Colonic mucosa (tissue), 4 donors: ENCODE measurements at regions not wholly inside any gene's neighbourhood (a gene's known extent, or its start where the extent isn't known, plus 50 kb on each side); places are given as distances from the start of the nearest gene placed in this dataset.

Experiments
- DNase-seq: peaks from one replicate; pipeline ENCODE4 v3.0.0-alpha.2; 2020
- H3K27ac ChIP-seq: fragments of 200-600 bp; one replicate; pipeline ENCODE4 v1.8.0; 2021
- H3K27me3 ChIP-seq: fragments of 200-600 bp; one replicate; pipeline ENCODE4 v1.8.0; 2021
- H3K36me3 ChIP-seq: fragments of 200-600 bp; one replicate; pipeline ENCODE4 v1.8.0; 2021
- H3K4me1 ChIP-seq: fragments of 200-600 bp; one replicate; pipeline ENCODE4 v1.8.0; 2021; ENCODE audit warnings: mild to moderate bottlenecking
- H3K4me3 ChIP-seq: fragments of 200-600 bp; one replicate; pipeline ENCODE4 v1.8.0; 2021
- H3K9ac ChIP-seq, 2 donors: one replicate each; pipeline ENCODE4 v1.7.0; 2013; ENCODE audit warnings: control low read depth in 2 of 2, low read depth in 2 of 2, low read length in 2 of 2
- H3K9me3 ChIP-seq: fragments of 200-600 bp; one replicate; pipeline ENCODE4 v1.8.0; 2021
- intact Hi-C: fragments of 100-400 bp; cut with DNase I; formaldehyde crosslinking; loops from one replicate; pipeline ENCODE4 v1.14.1; 2022
- TF ChIP-seq, protein P1 (sequence below): fragments of 200-600 bp; IDR thresholded peaks from one replicate; pipeline ENCODE4 v1.8.0; 2022; ENCODE audit warnings: antibody characterized with exemption, mild to moderate bottlenecking
- donor health status: healthy.
- donor health status: DM: no; HTN: no; CAD: no.
- donor health status: DM: no; HTN: no; CAD: no.

DNA sequence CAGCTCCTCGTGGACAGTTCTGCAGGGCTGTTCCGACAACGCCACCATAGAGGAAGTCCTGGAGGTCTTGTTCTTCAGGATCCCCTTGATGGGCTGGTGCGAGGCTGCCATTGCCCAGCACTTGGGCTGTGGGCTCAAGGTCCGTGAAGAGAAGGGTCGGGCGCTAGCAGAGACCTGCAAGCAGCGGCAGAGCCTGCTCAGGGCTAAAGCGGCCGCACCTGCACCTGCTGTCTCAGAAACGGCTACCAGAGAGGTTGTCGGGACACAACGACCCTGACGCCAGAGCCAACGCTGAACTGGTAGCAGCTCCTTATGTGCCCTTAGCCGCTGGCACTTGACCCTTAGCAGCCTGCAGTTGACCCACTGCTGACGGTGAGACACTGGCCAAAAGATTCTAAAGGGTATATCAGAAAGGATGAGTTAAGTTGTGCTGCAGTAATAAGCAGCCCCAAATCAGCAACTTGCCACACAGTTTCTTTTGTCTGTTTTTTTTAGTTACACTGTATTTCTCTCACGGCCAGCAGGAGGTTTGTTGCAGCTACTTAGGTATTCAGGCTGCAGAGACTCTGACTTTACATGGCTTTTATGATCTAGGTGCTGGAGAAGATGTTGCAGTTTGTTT, 55.5 kb upstream of the ST6GAL2 start:
- H3K36me3 ChIP-seq, result no peaks in the 10 kb centered on the region
- H3K4me1 ChIP-seq, result no peaks in the 10 kb centered on the region
- TF ChIP-seq, protein P1, sequence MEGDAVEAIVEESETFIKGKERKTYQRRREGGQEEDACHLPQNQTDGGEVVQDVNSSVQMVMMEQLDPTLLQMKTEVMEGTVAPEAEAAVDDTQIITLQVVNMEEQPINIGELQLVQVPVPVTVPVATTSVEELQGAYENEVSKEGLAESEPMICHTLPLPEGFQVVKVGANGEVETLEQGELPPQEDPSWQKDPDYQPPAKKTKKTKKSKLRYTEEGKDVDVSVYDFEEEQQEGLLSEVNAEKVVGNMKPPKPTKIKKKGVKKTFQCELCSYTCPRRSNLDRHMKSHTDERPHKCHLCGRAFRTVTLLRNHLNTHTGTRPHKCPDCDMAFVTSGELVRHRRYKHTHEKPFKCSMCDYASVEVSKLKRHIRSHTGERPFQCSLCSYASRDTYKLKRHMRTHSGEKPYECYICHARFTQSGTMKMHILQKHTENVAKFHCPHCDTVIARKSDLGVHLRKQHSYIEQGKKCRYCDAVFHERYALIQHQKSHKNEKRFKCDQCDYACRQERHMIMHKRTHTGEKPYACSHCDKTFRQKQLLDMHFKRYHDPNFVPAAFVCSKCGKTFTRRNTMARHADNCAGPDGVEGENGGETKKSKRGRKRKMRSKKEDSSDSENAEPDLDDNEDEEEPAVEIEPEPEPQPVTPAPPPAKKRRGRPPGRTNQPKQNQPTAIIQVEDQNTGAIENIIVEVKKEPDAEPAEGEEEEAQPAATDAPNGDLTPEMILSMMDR, result no peak
- DNase-seq, result no peak
- no peak overlapping the region for H3K27ac ChIP-seq
- intact Hi-C loops, result no loop called here
- H3K9me3 ChIP-seq, result no peaks in the 10 kb centered on the region
- H3K27me3 ChIP-seq, result no peaks in the 10 kb centered on the region
- no peak overlapping the region for H3K4me3 ChIP-seq
- no peak overlapping the region for H3K9ac ChIP-seq

DNA sequence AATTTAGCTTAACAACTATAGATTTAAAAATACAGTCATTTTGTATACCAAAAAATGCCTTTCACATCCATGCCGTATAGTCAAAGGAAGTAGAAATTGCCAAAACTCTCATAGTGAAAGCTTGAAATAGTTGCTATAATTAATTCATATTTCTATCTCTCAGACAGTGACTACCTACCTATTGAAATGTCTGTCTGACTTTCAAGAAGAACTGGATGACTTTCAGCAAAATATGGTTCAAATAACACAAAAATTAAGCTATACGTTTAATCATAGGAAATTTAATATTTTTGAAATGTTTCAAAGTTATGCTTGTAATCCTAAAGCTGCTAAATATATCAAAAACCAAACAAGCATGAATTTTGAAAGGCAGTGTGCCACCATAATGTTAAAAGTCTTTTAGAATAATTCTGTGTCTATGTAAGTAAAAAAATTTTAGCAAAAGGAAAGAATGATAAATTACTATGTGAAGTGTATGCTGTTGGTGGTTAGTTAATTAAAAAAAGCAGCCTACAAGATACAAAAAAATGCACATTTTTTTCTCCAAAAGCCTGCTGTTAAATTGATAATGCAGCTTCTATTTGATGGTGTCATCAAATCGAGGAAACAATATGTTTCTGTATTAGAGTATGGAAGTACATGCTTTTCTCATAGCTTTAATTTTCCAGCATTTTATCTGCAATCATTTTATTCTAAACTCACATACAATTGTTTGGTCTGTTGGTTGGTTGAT, 57.7 kb upstream of the ST6GAL2 start:
- H3K27me3 ChIP-seq, result no peaks in the 10 kb centered on the region
- intact Hi-C loops, result no loop called here
- DNase-seq, result no peak
- H3K9me3 ChIP-seq, result no peaks in the 10 kb centered on the region
- no peak overlapping the region for H3K4me3 ChIP-seq
- TF ChIP-seq, protein P1, result no peak
- no peaks in the 10 kb centered on the region for H3K36me3 ChIP-seq
- H3K27ac ChIP-seq, result no peak overlapping the region
- no peak overlapping the region for H3K9ac ChIP-seq
- no peaks in the 10 kb centered on the region for H3K4me1 ChIP-seq

DNA sequence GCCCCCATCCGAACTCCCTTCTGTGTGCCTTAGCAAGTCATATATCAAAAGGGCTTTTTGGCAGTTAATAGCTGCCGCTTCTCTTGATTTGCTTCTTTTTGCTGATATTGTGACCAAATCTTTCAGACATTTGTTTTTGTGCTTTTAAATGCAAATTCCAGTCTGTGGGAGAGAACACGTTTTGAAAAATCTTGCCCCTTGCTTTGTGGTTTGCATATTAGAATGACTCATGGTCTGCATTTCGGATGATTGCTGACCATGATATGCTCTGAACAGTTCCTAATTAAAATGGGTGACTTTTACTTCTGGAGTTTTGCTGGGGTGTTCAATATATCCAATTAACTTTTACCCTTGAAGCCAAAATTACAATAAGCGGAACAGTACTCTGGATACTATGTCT, 58.2 kb upstream of the ST6GAL2 start:
- DNase-seq, result no peak
- no peaks in the 10 kb centered on the region for H3K27me3 ChIP-seq
- no peak overlapping the region for H3K4me3 ChIP-seq
- intact Hi-C loops, result no loop called here
- TF ChIP-seq, protein P1, result no peak
- no peak overlapping the region for H3K9ac ChIP-seq
- no peaks in the 10 kb centered on the region for H3K36me3 ChIP-seq
- H3K9me3 ChIP-seq, result no peaks in the 10 kb centered on the region
- H3K4me1 ChIP-seq, result no peaks in the 10 kb centered on the region
- no peak overlapping the region for H3K27ac ChIP-seq

DNA sequence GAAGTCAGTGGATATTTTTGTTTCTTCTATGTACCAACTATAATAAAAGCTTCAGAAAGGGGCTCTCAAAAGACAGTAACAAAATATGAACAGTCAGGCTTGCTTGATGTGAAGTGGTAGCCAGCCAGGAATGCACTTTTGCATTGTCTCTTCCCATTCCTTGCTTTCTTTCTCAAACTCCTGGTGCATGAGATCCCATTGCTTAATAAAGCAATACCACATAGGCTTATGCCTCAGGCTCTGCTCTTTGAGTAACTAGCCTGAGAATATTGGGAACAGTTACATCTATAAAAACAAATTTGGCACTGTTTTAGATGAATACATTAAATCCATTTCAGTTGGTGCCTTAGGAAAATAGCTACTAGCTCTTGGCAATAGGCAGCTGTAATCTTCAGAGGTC, 62.6 kb upstream of the ST6GAL2 start:
- H3K4me3 ChIP-seq, result no peak overlapping the region
- H3K9me3 ChIP-seq, result no peaks in the 10 kb centered on the region
- no peak overlapping the region for H3K9ac ChIP-seq
- intact Hi-C loops, result no loop called here
- DNase-seq, result no peak
- H3K27me3 ChIP-seq, result no peaks in the 10 kb centered on the region
- H3K36me3 ChIP-seq, result no peaks in the 10 kb centered on the region
- H3K27ac ChIP-seq, result no peak overlapping the region
- TF ChIP-seq, protein P1, result no peak
- H3K4me1 ChIP-seq, result no peaks in the 10 kb centered on the region

DNA sequence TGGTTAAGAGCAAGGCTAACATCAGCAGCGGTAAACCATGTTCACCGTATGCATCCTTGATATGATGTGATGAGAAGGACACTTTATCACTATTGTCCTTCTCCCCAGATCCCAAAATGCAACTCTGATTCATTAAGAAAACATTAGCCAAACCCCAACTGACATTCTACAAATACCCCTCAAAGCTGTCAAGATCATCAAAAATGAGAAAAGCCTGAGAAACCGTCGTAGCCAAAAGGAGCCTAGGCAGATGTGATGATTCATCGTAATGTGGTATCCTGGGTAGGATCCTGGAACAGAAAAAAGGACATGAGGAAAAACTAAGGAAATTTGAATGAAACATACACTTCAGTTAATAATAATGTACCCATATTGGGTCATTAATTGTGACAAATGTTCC, 67.3 kb upstream of the ST6GAL2 start:
- H3K27ac ChIP-seq, result no peak overlapping the region
- no peak overlapping the region for H3K9ac ChIP-seq
- intact Hi-C loops, result no loop called here
- H3K27me3 ChIP-seq, result no peaks in the 10 kb centered on the region
- DNase-seq, result no peak
- no peaks in the 10 kb centered on the region for H3K36me3 ChIP-seq
- H3K4me3 ChIP-seq, result no peak overlapping the region
- H3K4me1 ChIP-seq, result no peaks in the 10 kb centered on the region
- TF ChIP-seq, protein P1, result no peak
- H3K9me3 ChIP-seq, result no peaks in the 10 kb centered on the region
